Progenitor cell of endocrine pancreas (in vitro differentiated cells): ENCODE measurements at regions not wholly inside any gene's neighbourhood (a gene's known extent, or its start where the extent isn't known, plus 50 kb on each side); places are given as distances from the start of the nearest gene placed in this dataset.

ENCODE experiments used
- DNase-seq: peaks from one replicate; pipeline ENCODE4 v3.0.0; 2021; ENCODE audit warnings: low spot score; ENCODE audit not compliant: unreplicated experiment
- H3K27ac Mint-ChIP-seq: 2 replicates; pipeline ENCODE4 v1.8.0; 2021; ENCODE audit warnings: mild to moderate bottlenecking, moderate library complexity, mixed read lengths
- H3K27me3 Mint-ChIP-seq: 2 replicates; pipeline ENCODE4 v1.8.0; 2021; ENCODE audit warnings: mixed read lengths
- H3K36me3 Mint-ChIP-seq: 2 replicates; pipeline ENCODE4 v1.8.0; 2022; ENCODE audit warnings: mixed read lengths; ENCODE audit not compliant: insufficient read depth
- H3K4me1 Mint-ChIP-seq: 2 replicates; pipeline ENCODE4 v1.8.0; 2021; ENCODE audit warnings: low read depth, mixed read lengths
- H3K4me3 Mint-ChIP-seq: 2 replicates; pipeline ENCODE4 v1.8.0; 2021; ENCODE audit warnings: low read depth, mild to moderate bottlenecking, moderate library complexity, mixed read lengths
- H3K9me3 Mint-ChIP-seq: 2 replicates; pipeline ENCODE4 v1.8.0; 2021; ENCODE audit warnings: low read depth, mixed read lengths
- TF ChIP-seq, protein P1 (sequence below): fragments of 200-600 bp; sonication (generic); IDR thresholded peaks from one replicate; pipeline ENCODE4 v1.5.0; 2021; ENCODE audit warnings: antibody characterized with exemption, mild to moderate bottlenecking; ENCODE audit not compliant: unreplicated experiment

DNA sequence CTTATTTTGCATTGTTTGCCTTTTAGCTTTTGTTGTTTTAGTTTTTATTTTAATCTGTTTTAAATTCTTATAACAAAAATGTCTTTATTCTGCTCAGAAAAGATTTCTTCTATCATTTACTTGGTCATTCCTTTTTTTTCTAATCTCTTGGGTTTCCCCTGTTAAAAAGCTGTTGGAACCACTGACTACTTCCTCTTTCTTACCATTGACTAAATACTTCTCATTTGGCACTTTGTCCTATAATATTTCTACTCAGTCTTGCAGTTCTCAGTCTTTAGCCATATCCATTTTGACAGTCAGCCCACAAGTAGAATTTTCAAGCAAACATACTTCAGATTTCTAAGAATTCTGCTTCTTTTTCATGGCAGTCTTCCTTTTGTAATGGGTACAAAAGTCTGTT, 567.2 kb downstream of the SATB2 start:
- peaks cover 10% of the 10 kb centered on the region for H3K9me3 Mint-ChIP-seq
- TF ChIP-seq, protein P1, sequence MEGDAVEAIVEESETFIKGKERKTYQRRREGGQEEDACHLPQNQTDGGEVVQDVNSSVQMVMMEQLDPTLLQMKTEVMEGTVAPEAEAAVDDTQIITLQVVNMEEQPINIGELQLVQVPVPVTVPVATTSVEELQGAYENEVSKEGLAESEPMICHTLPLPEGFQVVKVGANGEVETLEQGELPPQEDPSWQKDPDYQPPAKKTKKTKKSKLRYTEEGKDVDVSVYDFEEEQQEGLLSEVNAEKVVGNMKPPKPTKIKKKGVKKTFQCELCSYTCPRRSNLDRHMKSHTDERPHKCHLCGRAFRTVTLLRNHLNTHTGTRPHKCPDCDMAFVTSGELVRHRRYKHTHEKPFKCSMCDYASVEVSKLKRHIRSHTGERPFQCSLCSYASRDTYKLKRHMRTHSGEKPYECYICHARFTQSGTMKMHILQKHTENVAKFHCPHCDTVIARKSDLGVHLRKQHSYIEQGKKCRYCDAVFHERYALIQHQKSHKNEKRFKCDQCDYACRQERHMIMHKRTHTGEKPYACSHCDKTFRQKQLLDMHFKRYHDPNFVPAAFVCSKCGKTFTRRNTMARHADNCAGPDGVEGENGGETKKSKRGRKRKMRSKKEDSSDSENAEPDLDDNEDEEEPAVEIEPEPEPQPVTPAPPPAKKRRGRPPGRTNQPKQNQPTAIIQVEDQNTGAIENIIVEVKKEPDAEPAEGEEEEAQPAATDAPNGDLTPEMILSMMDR: no peak
- H3K27ac Mint-ChIP-seq: no peak overlapping the region
- no peak for DNase-seq
- no peaks in the 10 kb centered on the region for H3K4me1 Mint-ChIP-seq
- no peaks in the 10 kb centered on the region for H3K36me3 Mint-ChIP-seq
- H3K27me3 Mint-ChIP-seq: no peaks in the 10 kb centered on the region
- no peak overlapping the region for H3K4me3 Mint-ChIP-seq

DNA sequence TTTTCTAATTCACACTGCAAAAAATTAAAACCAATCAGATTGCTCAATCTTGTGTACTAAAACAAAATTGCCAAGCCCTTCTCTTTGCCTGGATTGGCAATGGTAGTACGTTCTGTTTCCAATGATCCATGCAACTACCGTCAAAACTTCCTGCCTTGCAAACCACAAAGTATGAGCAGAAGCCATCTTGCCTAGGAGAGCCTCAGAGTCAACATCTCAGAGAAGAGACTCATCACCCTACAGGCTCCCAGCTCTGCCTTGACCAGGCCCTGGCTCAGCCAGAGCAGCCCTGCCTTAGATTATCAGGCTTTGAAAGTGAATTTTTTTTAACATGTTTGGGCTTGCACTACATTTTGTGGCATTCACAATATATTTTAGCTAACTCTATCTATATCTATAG, 574.1 kb downstream of the SATB2 start:
- no peak for DNase-seq
- Mint-ChIP-seq H3K27me3 (no peaks in the 10 kb centered on the region), H3K36me3 (no peaks in the 10 kb centered on the region), H3K9me3 (no peaks in the 10 kb centered on the region), H3K27ac (no peak overlapping the region), H3K4me1 (no peaks in the 10 kb centered on the region), H3K4me3 (no peak overlapping the region)
- TF ChIP-seq, protein P1: no peak

DNA sequence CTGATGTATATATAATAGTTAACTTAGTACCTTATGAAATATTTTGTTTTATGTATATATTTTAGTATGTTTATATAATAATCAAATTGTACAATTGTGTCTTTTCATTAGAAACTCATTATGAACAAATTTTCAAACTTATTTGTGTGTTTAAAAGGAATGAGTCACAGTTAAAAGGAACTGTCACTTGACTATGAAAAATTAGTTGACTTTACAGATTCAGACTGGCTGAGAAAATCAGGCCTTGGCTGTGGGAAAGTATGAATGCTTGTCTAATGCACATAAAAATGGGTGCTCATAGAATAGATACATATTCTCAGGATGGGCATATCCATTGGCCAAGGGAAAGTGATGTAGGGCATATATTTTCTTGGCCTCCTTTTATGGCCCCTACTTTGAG, 576.8 kb downstream of the SATB2 start:
- H3K27me3 Mint-ChIP-seq: no peaks in the 10 kb centered on the region
- no peak overlapping the region for H3K4me3 Mint-ChIP-seq

DNA sequence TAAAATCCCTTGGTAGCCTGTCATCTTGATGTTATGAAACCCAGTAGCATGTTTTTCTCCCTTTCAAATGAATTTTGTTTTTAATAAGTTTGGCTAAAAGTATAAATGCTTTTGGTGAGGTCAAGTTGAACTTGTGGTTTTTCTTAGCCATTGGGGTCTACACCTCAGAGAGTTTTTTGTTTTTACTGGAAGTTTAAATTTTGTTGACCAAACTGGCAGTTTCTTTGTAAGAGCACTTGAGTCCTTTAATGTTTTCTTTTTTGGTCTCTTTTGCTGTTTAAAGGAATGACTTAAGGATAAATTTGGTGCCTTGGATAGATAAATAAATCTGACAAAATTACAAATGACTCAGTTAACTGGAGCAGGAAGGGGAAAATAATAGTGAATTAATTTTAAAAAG, 577.3 kb downstream of the SATB2 start:
- no peak overlapping the region for H3K4me3 Mint-ChIP-seq
- no peaks in the 10 kb centered on the region for H3K36me3 Mint-ChIP-seq
- H3K4me1 Mint-ChIP-seq: no peaks in the 10 kb centered on the region
- TF ChIP-seq, protein P1: no peak
- H3K27ac Mint-ChIP-seq: no peak overlapping the region
- H3K9me3 Mint-ChIP-seq: no peaks in the 10 kb centered on the region
- DNase-seq: no peak
- no peaks in the 10 kb centered on the region for H3K27me3 Mint-ChIP-seq

More for the DNA sequence above, 576.8 kb downstream of the SATB2 start:
- TF ChIP-seq, protein P1: no peak
- Mint-ChIP-seq H3K27ac (no peak overlapping the region), H3K36me3 (no peaks in the 10 kb centered on the region), H3K9me3 (no peaks in the 10 kb centered on the region), H3K4me1 (no peaks in the 10 kb centered on the region)
- DNase-seq: no peak

DNA sequence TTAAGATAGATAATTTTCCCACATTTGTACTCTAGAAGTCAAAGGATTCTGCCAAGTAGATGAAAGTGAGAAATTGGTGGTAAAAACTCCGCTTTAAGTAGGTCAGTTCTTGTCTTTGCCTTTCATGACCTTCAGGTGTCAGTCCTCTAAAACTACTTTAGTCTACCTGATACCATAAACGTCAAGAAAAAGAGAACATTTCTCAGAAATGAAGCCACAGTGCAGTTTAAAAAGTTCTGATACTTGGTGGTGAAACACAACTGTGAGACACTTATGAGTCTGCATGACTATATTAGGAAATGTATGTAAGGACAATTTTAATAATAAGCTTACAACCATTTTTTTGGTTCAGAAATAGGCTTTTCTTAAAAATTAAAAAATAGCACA, 583.3 kb downstream of the SATB2 start:
- no peak for DNase-seq
- Mint-ChIP-seq H3K36me3 (no peaks in the 10 kb centered on the region), H3K9me3 (peaks cover 4% of the 10 kb centered on the region), H3K4me1 (no peaks in the 10 kb centered on the region), H3K4me3 (no peak overlapping the region), H3K27ac (no peak overlapping the region), H3K27me3 (no peaks in the 10 kb centered on the region)
- TF ChIP-seq, protein P1: no peak
